ENCODE measurements at regions not wholly inside any gene's neighbourhood (a gene's known extent, or its start where the extent isn't known, plus 50 kb on each side); places are given as distances from the start of the nearest gene placed in this dataset.

- H3K27me3 ChIP-seq (ENCODE audit: insufficient read depth, low read length): no peaks in the 10 kb centered on the region
- no peak overlapping the region for H3K4me3 ChIP-seq (ENCODE audit: low read depth, low read length)
- no peak overlapping the region for H3K27ac ChIP-seq (ENCODE audit: low read depth, low read length)
- H3K36me3 ChIP-seq (ENCODE audit: insufficient read depth, low read length): no peaks in the 10 kb centered on the region
- H3K4me1 ChIP-seq (ENCODE audit: control insufficient read depth, insufficient read depth, low read length, unreplicated experiment): no peaks in the 10 kb centered on the region
- no peak overlapping the region for H2AFZ ChIP-seq (ENCODE audit: low read length, unreplicated experiment)
- no peaks in the 10 kb centered on the region for H3K79me2 ChIP-seq (ENCODE audit: control insufficient read depth, insufficient read depth, low read length, unreplicated experiment)
Observed at GRCh38 chr6:105452924-105453756, 50.3 kb upstream of the PREP start.
